ENCODE measurements at regions not wholly inside any gene's neighbourhood (a gene's known extent, or its start where the extent isn't known, plus 50 kb on each side); places are given as distances from the start of the nearest gene placed in this dataset.

DNA sequence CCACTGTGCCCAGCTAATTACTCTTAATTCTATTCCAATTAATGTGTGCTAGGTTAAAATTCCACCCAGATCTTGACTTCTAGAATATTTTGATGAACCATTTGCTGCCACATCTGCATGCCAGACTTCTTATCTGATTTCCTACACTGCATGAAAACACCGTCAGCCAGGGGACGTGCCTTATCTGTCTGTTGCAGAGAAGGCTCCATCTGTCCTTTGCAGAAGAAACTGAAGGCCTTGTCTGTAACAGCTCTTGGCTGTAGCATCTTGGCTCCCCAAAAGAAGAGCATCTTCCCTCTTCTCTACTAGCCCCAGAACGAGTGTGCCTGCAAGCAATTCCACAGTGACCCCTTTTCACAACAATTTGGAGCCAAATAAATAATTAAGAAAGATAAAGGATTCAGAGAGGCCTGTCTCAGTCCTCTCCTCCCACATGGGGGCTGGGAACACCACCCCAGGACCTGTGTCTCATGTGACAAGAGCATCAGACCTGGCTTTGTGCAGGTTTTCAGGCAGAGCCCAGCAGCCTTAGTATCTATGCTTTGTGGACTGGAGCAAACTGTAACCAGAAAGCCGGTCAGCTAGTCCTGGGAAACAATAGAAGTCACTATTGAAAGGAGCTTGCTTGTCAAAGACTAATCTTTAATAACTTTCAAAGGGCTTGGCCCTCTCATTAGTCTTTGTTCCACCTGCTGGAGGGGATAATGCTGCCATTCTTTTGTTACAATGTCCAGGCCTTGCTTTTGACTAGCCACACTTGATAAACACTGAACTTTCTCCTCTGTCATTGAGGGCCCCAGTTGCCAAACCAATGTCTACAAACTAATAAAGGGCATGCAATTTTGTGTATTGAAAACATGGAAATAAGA, 84.0 kb upstream of the NEUROD1 start:
- Histone ChIP-seq H2BK5ac (ENCODE audit: low read length) (no peak overlapping the region), H4K91ac (ENCODE audit: low read depth, low read length, poor library complexity) (no peak overlapping the region), H3K4me3 (ENCODE audit: low read length in 2 of 2) (no peak overlapping the region), H2AFZ (ENCODE audit: low read length) (peak overlapping the region; percentile 71), H3K4me2 (ENCODE audit: insufficient read depth, low read length, poor library complexity, severe bottlenecking) (no peak overlapping the region), H3K27ac (replicated peaks; ENCODE audit: low read length) (peak overlapping the region; percentile 9), H4K8ac (ENCODE audit: low read depth, low read length) (no peak overlapping the region), H2BK12ac (ENCODE audit: low read length) (no peak overlapping the region), H2BK120ac (ENCODE audit: low read depth, low read length) (no peak overlapping the region), H3K23ac (ENCODE audit: low read depth, low read length, poor library complexity) (no peak overlapping the region), H3K79me1 (ENCODE audit: low read depth, low read length) (no peaks in the 10 kb centered on the region), H3K18ac (ENCODE audit: low read length) (no peak overlapping the region), H3K14ac (ENCODE audit: low read length) (no peak overlapping the region), H3K9ac (ENCODE audit: low read depth, low read length, poor library complexity) (no peak overlapping the region), H3K27me3 (ENCODE audit: control insufficient read depth in 3 of 3, insufficient read depth in 3 of 3, low read depth in 1 of 3, low read length in 3 of 3) (no peaks in the 10 kb centered on the region), H2AK5ac (ENCODE audit: low read depth, low read length) (no peak overlapping the region), H3K4ac (ENCODE audit: low read length) (no peak overlapping the region), H2BK15ac (ENCODE audit: low read length) (no peak overlapping the region), H3K9me3 (replicated peaks in 1 of 2; ENCODE audit: control insufficient read depth in 2 of 2, insufficient read depth in 1 of 2, low read depth in 1 of 2, low read length in 2 of 2) (no peaks in the 10 kb centered on the region), H3K36me3 (replicated peaks in 1 of 2; ENCODE audit: control insufficient read depth in 2 of 2, insufficient read depth in 2 of 2, low read length in 2 of 2) (no peaks in the 10 kb centered on the region), H3K4me1 (ENCODE audit: control insufficient read depth in 2 of 2, insufficient read depth in 1 of 2, low read depth in 1 of 2, low read length in 2 of 2) (peaks cover 0 to 7% of the 10 kb centered on the region in 2 donors)
- no CpG with 5 or more reads among the region's 4 CpGs for WGBS, 2 donors (ENCODE audit: extremely low coverage in 2 of 2, insufficient read length in 2 of 2, insufficient replicate concordance in 1 of 2)
- DNase-seq (ENCODE audit: low spot score) = no peak

DNA sequence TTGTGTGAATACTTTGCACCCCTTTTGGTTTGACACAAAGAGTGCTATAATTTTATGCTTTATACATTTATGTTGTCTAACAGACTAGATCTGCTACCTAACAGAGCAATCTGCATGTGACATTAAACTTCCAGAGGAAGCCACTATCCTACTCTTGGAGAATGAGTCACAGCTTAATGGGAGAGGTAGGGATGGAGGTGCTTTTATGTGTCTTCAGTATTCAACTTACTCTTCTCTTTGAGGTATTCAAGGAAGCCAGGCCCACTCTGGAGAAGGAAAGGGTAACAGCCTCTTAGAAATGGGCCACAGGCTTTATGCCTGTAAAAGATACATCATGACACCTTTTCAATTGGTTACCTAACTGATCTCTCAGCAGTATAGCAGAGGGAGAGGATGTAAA, 85.8 kb upstream of the NEUROD1 start:
- Histone ChIP-seq H3K79me1 (ENCODE audit: low read depth, low read length) (no peaks in the 10 kb centered on the region), H3K4me2 (ENCODE audit: insufficient read depth, low read length, poor library complexity, severe bottlenecking) (no peak overlapping the region), H2BK120ac (ENCODE audit: low read depth, low read length) (no peak overlapping the region), H3K27me3 (ENCODE audit: control insufficient read depth in 3 of 3, insufficient read depth in 3 of 3, low read depth in 1 of 3, low read length in 3 of 3) (no peaks in the 10 kb centered on the region), H3K4ac (ENCODE audit: low read length) (no peak overlapping the region), H2BK15ac (ENCODE audit: low read length) (no peak overlapping the region), H2BK5ac (ENCODE audit: low read length) (no peak overlapping the region), H3K9ac (ENCODE audit: low read depth, low read length, poor library complexity) (no peak overlapping the region), H3K14ac (ENCODE audit: low read length) (no peak overlapping the region), H3K4me3 (ENCODE audit: low read length in 2 of 2) (no peak overlapping the region), H3K9me3 (replicated peaks in 1 of 2; ENCODE audit: control insufficient read depth in 2 of 2, insufficient read depth in 1 of 2, low read depth in 1 of 2, low read length in 2 of 2) (no peaks in the 10 kb centered on the region), H4K91ac (ENCODE audit: low read depth, low read length, poor library complexity) (no peak overlapping the region), H2AFZ (ENCODE audit: low read length) (no peak overlapping the region), H3K36me3 (replicated peaks in 1 of 2; ENCODE audit: control insufficient read depth in 2 of 2, insufficient read depth in 2 of 2, low read length in 2 of 2) (no peaks in the 10 kb centered on the region), H3K23ac (ENCODE audit: low read depth, low read length, poor library complexity) (no peak overlapping the region), H4K8ac (ENCODE audit: low read depth, low read length) (no peak overlapping the region), H3K18ac (ENCODE audit: low read length) (no peak overlapping the region), H2BK12ac (ENCODE audit: low read length) (no peak overlapping the region), H2AK5ac (ENCODE audit: low read depth, low read length) (no peak overlapping the region), H3K4me1 (ENCODE audit: control insufficient read depth in 2 of 2, insufficient read depth in 1 of 2, low read depth in 1 of 2, low read length in 2 of 2) (peaks cover 0 to 7% of the 10 kb centered on the region in 2 donors), H3K27ac (replicated peaks; ENCODE audit: low read length) (no peak overlapping the region)
- no peak for DNase-seq (ENCODE audit: low spot score)

DNA sequence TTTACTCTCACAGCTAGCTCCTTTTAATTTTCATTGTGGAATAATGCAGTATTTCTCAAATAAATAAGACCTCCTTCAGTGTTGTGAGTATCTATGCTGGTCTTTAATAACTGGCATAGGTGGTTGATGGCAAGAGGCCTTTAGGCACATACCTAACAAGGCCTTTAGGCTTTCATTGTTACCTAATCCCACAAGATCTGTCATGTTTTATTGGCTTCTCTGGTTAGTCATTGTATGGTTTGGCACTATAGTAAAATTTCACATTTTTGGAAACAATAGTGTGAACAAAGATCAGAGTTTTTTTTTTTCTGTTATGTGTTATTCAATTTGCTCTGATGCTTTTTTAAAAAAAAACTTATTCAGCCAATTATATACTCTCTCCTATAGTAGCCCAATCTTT, 89.8 kb upstream of the NEUROD1 start:
- no peak overlapping the region for H3K18ac ChIP-seq (ENCODE audit: low read length)
- no peak overlapping the region for H3K27ac ChIP-seq (replicated peaks; ENCODE audit: low read length)
- H3K4ac ChIP-seq (ENCODE audit: low read length) = no peak overlapping the region
- H3K14ac ChIP-seq (ENCODE audit: low read length) = no peak overlapping the region
- H3K9ac ChIP-seq (ENCODE audit: low read depth, low read length, poor library complexity) = no peak overlapping the region
- no peaks in the 10 kb centered on the region for H3K9me3 ChIP-seq (replicated peaks in 1 of 2; ENCODE audit: control insufficient read depth in 2 of 2, insufficient read depth in 1 of 2, low read depth in 1 of 2, low read length in 2 of 2)
- H3K4me2 ChIP-seq (ENCODE audit: insufficient read depth, low read length, poor library complexity, severe bottlenecking) = no peak overlapping the region
- no peak overlapping the region for H2AK5ac ChIP-seq (ENCODE audit: low read depth, low read length)
- no peak overlapping the region for H2AFZ ChIP-seq (ENCODE audit: low read length)
- H2BK15ac ChIP-seq (ENCODE audit: low read length) = no peak overlapping the region
- no peak overlapping the region for H2BK120ac ChIP-seq (ENCODE audit: low read depth, low read length)
- no peak overlapping the region for H4K91ac ChIP-seq (ENCODE audit: low read depth, low read length, poor library complexity)
- H2BK5ac ChIP-seq (ENCODE audit: low read length) = no peak overlapping the region
- H3K23ac ChIP-seq (ENCODE audit: low read depth, low read length, poor library complexity) = no peak overlapping the region
- no peak overlapping the region for H3K4me3 ChIP-seq (ENCODE audit: low read length in 2 of 2)
- no peak for DNase-seq (ENCODE audit: low spot score)
- H3K4me1 ChIP-seq (ENCODE audit: control insufficient read depth in 2 of 2, insufficient read depth in 1 of 2, low read depth in 1 of 2, low read length in 2 of 2) = no peaks in the 10 kb centered on the region
- no peaks in the 10 kb centered on the region for H3K27me3 ChIP-seq (ENCODE audit: control insufficient read depth in 3 of 3, insufficient read depth in 3 of 3, low read depth in 1 of 3, low read length in 3 of 3)
- H2BK12ac ChIP-seq (ENCODE audit: low read length) = no peak overlapping the region
- H4K8ac ChIP-seq (ENCODE audit: low read depth, low read length) = no peak overlapping the region
- H3K36me3 ChIP-seq (replicated peaks in 1 of 2; ENCODE audit: control insufficient read depth in 2 of 2, insufficient read depth in 2 of 2, low read length in 2 of 2) = no peaks in the 10 kb centered on the region
- no peaks in the 10 kb centered on the region for H3K79me1 ChIP-seq (ENCODE audit: low read depth, low read length)

DNA sequence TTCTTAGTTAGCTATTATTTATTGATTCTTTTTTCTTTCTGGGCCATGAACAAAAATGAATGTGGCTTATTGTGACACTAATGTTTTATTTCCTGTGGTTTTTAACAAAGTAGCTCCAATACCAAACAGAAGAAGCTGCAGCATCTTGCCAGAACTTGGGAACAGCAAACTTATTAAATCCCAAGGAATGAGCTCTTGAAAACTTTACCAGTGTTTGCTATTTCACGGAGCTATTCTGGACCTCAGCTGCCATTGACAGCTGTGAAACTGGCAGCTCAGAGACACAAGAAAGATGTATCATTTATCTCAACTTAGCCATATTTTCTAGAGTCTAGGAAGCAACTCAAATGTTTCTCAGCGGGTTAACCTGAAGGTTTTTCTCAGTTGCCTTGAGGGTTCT, 91.0 kb upstream of the NEUROD1 start:
- Histone ChIP-seq H3K79me1 (ENCODE audit: low read depth, low read length) (no peaks in the 10 kb centered on the region), H3K27ac (replicated peaks; ENCODE audit: low read length) (no peak overlapping the region), H3K4me1 (ENCODE audit: control insufficient read depth in 2 of 2, insufficient read depth in 1 of 2, low read depth in 1 of 2, low read length in 2 of 2) (no peaks in the 10 kb centered on the region), H3K4me3 (ENCODE audit: low read length in 2 of 2) (no peak overlapping the region), H4K8ac (ENCODE audit: low read depth, low read length) (no peak overlapping the region), H3K18ac (ENCODE audit: low read length) (no peak overlapping the region), H3K27me3 (ENCODE audit: control insufficient read depth in 3 of 3, insufficient read depth in 3 of 3, low read depth in 1 of 3, low read length in 3 of 3) (no peaks in the 10 kb centered on the region), H2BK5ac (ENCODE audit: low read length) (no peak overlapping the region), H2BK15ac (ENCODE audit: low read length) (no peak overlapping the region), H2BK120ac (ENCODE audit: low read depth, low read length) (no peak overlapping the region), H3K36me3 (replicated peaks in 1 of 2; ENCODE audit: control insufficient read depth in 2 of 2, insufficient read depth in 2 of 2, low read length in 2 of 2) (no peaks in the 10 kb centered on the region), H3K9me3 (replicated peaks in 1 of 2; ENCODE audit: control insufficient read depth in 2 of 2, insufficient read depth in 1 of 2, low read depth in 1 of 2, low read length in 2 of 2) (no peaks in the 10 kb centered on the region), H2AK5ac (ENCODE audit: low read depth, low read length) (no peak overlapping the region), H2AFZ (ENCODE audit: low read length) (no peak overlapping the region), H3K9ac (ENCODE audit: low read depth, low read length, poor library complexity) (no peak overlapping the region), H3K4me2 (ENCODE audit: insufficient read depth, low read length, poor library complexity, severe bottlenecking) (no peak overlapping the region), H4K91ac (ENCODE audit: low read depth, low read length, poor library complexity) (no peak overlapping the region), H3K4ac (ENCODE audit: low read length) (no peak overlapping the region), H3K14ac (ENCODE audit: low read length) (no peak overlapping the region), H3K23ac (ENCODE audit: low read depth, low read length, poor library complexity) (no peak overlapping the region), H2BK12ac (ENCODE audit: low read length) (no peak overlapping the region)
- WGBS, 2 donors (ENCODE audit: extremely low coverage in 2 of 2, insufficient read length in 2 of 2, insufficient replicate concordance in 1 of 2) = no CpG with 5 or more reads among the region's 2 CpGs
- no peak for DNase-seq (ENCODE audit: low spot score)

All from neuronal stem cell (in vitro differentiated cells).